ENCODE measurements at regions not wholly inside any gene's neighbourhood (a gene's known extent, or its start where the extent isn't known, plus 50 kb on each side); places are given as distances from the start of the nearest gene placed in this dataset.

DNA sequence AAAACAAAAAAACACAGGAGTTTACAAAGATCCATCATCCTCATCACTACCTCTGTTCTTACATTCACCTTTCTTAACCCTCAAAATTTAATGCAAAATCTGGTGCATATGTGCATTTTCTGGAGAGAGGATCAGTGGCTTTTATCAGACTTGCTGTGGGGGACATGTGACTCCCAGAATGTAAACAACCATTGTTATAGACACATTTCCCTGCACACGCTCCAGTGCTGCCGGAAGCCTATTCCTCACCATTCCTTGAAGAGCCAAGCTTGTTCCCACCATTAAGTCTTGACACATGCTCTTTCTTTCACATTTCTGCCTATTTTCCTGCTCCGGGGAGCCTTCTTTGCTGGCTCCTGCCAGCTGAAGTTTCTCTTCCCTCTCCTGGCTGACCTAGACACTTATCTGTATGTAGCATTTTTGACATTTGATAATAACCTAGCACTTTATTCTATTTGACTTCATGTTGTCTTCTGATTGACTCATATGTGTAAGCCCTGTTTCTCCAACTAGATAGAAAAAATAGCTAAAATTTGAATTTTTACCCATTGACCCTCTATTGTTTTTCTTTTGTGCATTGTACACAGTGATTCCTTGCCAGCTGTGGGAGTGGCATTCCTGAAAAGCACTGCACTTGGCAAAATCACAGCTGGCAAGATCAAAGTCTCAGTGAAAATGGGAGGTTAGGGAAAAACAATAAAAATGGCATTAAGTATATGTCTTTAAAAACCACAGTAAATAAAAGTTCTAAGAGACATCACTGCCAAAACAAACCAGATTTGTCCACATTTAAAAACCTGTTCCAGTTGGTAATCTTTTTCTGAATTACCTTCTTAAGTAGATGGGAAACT is 76.8 kb upstream of the CIBAR2 start:
- no peak for DNase-seq

DNA sequence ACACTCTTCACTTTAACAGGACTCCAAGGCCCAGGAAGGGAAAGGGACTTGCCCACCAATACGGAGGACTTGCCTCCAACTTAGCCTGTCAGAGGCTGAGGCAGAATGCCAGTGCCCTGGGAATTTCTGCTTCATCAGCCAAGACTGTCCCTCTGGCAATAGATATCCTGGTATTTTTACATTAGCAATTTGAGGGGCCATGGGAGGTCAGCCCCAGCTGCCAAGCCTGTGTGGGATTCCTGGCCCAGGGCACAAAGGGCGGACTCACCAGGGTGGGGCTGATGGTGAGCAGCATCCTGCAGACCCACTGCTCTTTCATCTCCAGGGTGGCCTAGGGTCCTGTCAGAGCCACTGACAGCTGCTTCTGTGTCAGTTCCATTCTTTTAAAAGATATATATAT is 78.3 kb upstream of the CIBAR2 start:
- DNase-seq: no peak

DNA sequence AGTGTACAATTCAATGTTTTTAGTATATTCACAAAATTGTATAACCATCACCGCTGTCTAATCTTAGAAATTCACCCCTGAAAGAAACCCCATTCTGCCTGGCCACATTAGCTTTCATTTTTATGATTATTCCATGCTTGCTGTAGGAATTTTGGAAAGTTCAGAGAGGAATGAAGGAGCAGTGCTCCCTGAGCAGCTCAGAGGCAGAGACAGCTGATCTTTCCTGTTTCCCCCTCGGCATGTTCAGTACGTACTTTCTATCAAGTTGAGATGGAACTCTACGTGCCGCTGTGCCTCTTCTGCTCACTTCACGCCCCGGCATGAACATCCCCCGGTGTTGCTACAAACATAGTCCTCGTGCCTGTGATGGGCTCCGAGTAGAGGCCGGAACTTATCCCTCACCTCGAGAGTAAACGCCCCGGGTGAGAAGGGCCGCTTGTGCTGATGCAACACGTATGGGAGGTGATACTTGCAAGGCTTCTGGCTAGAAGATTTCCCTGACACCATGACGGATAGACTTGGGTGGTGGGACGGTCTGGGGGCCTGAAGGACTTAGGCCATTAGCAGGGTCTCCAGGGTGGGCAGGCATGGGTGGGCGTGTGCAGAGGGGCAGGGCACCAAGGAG is 79.2 kb upstream of the CIBAR2 start:
- no peak for DNase-seq

DNA sequence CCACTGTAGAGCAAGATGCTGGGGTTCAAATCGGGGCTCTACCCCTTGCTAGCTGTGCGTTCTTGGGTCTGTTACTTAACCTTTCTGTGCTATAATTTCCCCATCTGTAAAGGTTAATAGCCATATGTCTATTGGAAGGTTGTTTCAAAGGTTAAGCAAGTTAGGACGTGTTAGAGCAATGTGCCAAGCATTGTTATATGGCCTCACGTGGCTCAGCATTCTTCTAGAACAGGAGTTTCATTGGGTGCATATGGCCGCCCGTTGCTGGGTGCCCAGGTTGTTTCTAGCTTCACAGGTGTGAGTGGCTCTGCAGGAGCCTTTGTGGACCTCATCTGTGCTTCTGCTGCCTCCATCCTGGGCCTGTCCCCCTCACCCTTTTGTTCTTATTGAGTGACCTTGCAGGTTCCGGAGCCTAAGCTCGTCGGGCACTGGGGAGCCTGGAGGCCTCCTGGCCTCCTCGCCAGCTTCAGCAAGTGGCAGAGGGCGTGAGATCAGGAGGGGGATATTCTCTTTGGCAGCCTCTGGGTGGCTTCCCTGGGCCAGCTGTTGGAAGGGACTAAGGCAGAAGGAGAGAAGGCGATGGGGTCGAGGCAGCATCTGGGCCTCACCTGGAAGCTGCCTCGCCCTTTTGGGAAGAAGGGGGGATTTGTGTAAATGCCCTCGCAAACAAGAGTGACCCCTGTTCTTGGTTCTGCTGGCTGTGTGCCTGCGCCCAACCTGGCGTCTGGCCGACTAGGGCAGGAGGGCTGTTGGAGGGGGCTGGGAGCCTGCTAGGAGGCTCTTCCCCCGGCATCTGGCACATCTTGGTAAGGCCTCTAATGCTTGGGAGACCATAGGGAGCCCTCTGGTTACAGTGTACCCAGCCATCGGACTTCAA is 80.2 kb upstream of the CIBAR2 start:
- no peak for DNase-seq

DNA sequence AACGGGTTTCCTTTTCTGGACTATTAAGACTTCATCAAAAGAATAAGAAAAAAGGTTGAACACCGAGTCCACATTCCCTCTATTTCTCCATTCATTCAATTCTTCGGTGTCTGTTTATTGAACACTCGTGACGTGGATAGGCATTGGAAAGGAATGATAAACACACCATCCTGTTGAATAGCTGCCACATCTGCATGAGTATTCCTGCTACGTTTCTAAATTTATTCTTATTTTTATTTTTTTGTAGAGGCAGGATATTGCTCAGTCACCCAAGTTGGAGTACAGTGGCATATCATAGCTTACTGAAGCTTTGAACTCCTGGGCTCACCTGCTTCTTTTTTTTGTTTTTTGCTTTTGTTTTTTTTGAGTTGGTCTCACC is 80.8 kb upstream of the CIBAR2 start:
- DNase-seq: no peak

DNA sequence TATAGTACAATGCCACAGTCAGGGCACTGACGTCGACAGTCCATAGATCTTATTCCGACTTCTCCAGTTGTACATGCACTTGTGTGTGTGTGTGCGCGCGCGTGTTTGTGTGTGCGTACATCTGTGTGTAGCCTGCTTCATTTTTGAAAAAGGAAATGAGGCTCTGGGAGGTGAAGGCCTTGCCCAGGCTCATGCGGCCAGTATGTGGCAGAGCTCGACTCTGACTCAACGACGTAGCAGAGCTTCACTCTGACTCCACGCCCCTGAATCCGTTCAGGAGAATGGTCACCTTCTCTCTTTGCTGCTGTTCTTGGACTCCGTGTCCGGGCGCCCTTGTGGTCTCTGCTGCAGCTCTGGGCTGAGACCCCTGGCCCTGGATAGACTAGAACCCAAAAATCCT is 81.6 kb upstream of the CIBAR2 start:
- no peak for DNase-seq

- DNase-seq: no peak
Measured at GRCh38 chr16:85194307-85195270, 82.3 kb upstream of the CIBAR2 start.

DNA sequence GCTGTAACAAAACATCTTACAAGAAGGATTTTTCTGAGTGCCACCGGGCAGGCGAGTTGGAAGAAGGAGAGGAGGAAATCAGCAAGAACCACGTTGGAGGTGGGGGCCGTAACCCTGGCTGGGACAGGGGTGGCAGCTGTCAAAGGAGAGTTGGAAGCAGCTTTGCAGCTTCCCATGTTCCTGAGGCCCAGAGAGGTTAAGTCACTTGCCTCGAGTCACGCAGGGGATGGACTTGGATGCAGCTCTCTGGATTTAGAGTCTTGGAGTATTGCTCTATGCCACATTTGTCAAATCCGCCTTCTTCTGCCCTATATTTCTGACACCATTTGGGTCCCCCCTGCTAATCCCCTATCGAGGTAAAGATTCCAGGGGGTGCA is 83.0 kb upstream of the CIBAR2 start:
- DNase-seq: no peak

DNA sequence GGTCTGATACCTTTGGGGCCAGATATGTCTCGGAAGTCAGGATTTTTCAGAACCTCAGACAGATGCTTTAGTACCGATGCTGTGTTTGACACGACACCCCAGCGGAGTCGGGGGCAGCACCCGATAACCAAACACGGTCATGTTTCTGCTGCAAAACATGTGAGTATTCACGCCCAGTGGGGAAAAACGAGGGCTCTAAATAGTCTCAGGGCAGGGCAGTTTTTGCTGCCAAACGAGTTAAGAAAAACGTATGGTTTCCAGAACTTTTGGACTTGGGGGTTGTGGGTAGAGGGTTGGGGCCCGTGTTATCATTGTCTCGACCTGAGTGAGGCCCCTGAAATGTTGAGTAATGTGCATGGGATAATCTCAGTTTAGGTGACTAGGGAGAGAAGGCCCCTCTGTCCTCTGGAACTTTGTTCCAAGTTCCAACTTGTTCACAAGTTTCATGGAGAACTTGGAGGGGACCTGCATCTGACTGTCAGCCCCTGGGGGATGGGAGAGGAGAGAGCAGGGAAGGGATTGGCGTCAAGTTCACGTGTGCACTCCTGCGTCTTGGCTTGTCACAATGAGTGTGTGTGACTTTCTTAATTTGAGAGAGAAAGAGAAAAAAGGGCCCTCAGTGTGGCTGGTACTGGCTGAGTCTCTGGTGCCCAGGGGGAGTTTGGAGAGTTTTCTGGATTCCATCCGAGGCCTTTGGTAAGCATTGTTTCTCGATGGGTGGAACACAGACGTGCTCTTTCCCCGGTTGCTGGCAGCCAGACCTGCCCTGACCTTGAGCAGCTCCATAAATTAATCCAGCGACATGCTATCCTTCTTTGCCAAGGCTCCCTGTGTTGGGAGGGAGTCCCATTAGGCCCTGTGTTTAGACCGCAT is 83.9 kb upstream of the CIBAR2 start:
- no peak for DNase-seq

GRCh38 chr16:85196976-85197375 is 84.7 kb upstream of the CIBAR2 start:
- DNase-seq: no peak

DNA sequence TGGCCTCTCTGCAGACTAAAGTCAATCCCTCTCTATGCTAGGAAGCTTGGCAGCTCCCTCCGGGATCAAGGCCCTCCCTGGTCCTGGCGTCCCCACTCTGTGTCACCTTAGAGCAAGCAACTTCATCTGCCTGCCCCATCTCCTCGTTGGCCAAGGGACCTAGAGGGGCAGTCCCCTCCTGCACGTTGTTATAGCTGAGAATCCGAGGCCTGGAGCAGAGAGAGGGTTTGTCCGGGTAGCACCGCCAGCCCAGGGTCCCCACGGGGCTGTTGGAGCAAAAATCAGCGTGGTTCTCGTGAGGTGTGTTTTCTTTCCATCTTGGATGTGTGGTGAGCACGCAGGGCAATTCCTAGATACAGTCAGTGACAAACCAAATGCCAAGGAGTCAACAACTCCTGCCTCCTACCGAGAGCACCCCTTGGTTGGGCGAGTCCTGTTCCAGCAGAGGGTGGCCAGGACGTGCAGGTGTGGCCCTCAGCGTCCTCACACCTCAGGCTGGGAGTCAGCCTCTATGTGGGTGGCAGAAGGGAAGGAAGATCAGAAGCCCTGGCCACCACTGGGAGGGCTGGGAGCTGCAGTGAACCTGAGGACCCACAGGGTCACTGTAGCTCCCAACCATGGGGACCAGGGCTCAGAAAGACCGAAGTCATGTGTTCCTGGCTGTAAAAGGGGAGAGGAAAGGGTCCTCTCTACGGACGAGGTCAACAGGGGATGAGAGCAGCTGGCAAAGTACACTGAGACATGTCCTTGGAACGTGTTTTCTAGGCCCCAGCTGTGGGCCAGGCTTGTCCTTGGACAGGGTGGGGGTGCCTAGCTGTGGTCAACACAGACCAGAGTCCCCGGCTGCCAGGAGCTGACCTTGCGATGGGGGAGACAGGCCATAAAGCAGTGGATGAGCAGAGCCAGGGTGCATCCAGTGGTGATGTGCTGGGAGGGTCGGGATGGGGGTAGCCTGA is 85.6 kb upstream of the CIBAR2 start:
- no peak for DNase-seq

DNA sequence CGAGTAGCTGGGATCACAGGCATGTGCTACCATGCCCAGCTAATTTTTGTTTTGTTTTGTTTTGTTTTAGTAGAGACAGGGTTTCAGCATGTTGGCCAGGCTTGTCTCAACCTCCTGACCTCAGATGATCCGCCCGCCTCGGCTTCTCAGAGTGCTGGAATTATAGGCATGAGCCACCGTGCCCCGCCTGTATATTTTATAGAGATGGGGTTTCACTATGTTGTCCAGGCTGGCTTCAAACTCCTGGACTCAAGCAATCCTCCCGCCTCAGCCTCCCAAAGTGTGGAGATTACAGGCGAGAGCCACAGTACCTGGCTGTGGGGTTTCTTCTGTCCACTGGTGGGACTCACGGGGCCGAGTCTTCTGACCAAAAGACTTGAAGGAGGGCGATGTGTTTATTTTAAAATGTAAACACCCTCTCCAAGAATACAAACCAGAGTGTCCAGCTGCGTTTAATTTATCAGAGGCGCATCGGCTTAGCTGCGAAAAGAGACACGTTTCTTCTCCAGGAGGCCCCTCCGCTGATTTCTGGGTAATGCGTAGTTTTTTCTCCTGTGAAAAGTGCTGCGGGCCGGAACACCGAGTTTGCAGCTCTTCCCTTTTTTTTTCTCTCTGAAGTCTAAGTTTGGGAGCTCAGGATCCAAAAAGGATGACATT is 86.9 kb upstream of the CIBAR2 start:
- peak; percentile 47 for DNase-seq

- no peak for DNase-seq
Measured at GRCh38 chr16:85199880-85200279, 87.6 kb upstream of the CIBAR2 start.

GRCh38 chr16:85200471-85201278 is 88.4 kb upstream of the CIBAR2 start:
- no peak for DNase-seq

GRCh38 chr16:85201574-85201973 is 89.3 kb upstream of the CIBAR2 start:
- DNase-seq: no peak

- peak; percentile 62 for DNase-seq
Measured at GRCh38 chr16:85202051-85202601, 89.9 kb upstream of the CIBAR2 start.

DNA sequence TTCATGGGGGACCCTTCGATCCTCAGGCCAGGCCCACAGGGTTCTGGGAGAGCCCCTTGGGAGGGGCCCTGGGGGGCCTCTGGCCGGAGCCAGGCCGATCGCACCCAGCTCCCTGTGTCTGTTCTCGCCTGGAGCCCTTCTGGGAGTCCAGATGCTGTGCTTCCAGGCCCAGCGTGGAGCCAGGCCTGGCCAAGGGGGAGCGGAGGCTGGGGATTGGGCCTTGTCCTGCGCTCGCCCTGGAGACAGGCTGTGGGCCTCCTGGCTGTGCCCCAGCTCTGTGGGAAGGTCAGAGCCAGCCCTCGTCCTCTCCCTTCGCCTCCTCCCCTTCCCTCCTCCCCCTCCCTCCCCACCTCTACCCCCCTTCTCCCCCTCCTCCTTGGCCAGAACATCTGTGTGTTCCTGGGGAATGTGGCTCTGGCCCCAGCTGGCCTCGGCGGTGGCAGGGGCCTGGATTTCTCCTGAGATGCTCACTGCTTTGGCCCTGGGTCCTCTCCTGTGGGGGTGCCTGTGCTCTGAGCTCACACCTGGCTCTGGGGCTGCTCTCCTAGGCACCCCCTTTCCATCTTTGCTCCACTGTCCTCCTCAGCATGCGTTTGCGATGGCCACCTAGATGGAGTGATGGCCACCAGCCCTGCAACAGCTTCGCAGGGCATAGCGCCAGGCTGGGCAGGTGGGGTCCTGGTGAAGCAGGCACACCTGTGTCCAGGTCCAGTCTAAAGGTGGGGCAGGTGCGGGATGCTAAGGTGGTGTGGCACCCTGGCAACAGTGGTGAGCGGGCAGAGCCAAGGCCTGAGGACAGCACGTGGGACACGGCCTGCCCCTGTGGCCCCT is 90.6 kb upstream of the CIBAR2 start:
- DNase-seq: peak; percentile 94

All from fibroblast of skin of scalp (primary cell).